ENCODE measurements at regions not wholly inside any gene's neighbourhood (a gene's known extent, or its start where the extent isn't known, plus 50 kb on each side); places are given as distances from the start of the nearest gene placed in this dataset.

GRCh38 chr4:96744676-96745075, 904.8 kb downstream of the PDHA2 start (continued):
- TF ChIP-seq ZNF462 (CRISPR knock-in tag; IDR thresholded peaks at IDR 0.05) (no peak), ZNF114 (CRISPR knock-in tag; IDR thresholded peaks at IDR 0.05) (no peak)

DNA sequence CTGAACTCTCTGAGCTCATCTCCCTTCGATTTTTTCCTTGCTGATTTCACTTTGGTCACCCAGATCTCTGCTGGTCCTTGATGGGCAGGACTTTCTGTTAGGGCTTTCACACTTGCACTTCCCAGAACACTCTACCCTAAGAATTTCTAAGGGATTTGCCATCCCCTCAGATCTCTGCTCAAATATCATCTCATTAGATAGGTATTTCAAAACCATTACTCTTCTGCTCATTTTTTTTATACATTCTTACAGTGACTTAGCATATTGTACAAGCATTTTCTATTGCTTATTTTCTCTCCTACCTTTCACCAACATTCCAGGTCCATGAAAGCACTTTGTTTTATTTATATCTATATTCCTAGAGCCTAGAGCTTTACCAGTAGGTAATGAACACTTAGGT, 913.3 kb downstream of the PDHA2 start:
- Histone ChIP-seq H3K4me3 (no peak overlapping the region), H3K4me1 (ENCODE audit: insufficient read depth) (no peaks in the 10 kb centered on the region), H3K79me2 (replicated peaks; ENCODE audit: insufficient read depth) (no peaks in the 10 kb centered on the region), H3K36me3 (ENCODE audit: insufficient read depth) (no peaks in the 10 kb centered on the region), H3K9me2 (ENCODE audit: insufficient read depth) (no peaks in the 10 kb centered on the region; the same call in 1 of the 2 replicates), H3K4me2 (no peak overlapping the region), H3K27me3 (ENCODE audit: insufficient read depth) (no peaks in the 10 kb centered on the region), H3K27ac (ENCODE audit: low read depth) (no peak overlapping the region), H2AFZ (no peak overlapping the region), H4K20me1 (replicated peaks; ENCODE audit: insufficient read depth) (no peaks in the 10 kb centered on the region), H3F3A (replicated peaks; ENCODE audit: low read depth) (no peaks in the 10 kb centered on the region)
- Mint-ChIP-seq H3K4me3 (no peak overlapping the region), H3K4me1 (peaks cover 2% of the 10 kb centered on the region; the same call in 1 of the 3 replicates), H3K27ac (no peak overlapping the region), H3K27me3 (ENCODE audit: insufficient read depth, low read depth, poor library complexity) (no peaks in the 10 kb centered on the region), H3K9me3 (peaks cover 20% of the 10 kb centered on the region), H3K36me3 (ENCODE audit: low read depth) (peaks cover 21% of the 10 kb centered on the region)
- DNase-seq (ENCODE audit: low spot score), result no peak
- no peak for ATAC-seq
- TF ChIP-seq ZNF114 (CRISPR knock-in tag; IDR thresholded peaks at IDR 0.05) (no peak), NANOG (IDR thresholded peaks at IDR 0.05; ENCODE audit: borderline replicate concordance) (no peak), JUNB (IDR thresholded peaks at IDR 0.05; ENCODE audit: unreplicated experiment) (no peak), STAT1 (IDR thresholded peaks at IDR 0.05; ENCODE audit: unreplicated experiment) (no peak), POLR2AphosphoS5 (IDR thresholded peaks at IDR 0.05; ENCODE audit: low read depth) (no peak)
- TF ChIP-seq, protein P1, sequence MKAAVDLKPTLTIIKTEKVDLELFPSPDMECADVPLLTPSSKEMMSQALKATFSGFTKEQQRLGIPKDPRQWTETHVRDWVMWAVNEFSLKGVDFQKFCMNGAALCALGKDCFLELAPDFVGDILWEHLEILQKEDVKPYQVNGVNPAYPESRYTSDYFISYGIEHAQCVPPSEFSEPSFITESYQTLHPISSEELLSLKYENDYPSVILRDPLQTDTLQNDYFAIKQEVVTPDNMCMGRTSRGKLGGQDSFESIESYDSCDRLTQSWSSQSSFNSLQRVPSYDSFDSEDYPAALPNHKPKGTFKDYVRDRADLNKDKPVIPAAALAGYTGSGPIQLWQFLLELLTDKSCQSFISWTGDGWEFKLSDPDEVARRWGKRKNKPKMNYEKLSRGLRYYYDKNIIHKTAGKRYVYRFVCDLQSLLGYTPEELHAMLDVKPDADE (IDR thresholded peaks at IDR 0.05), result no peak
- TF ChIP-seq, protein P2, sequence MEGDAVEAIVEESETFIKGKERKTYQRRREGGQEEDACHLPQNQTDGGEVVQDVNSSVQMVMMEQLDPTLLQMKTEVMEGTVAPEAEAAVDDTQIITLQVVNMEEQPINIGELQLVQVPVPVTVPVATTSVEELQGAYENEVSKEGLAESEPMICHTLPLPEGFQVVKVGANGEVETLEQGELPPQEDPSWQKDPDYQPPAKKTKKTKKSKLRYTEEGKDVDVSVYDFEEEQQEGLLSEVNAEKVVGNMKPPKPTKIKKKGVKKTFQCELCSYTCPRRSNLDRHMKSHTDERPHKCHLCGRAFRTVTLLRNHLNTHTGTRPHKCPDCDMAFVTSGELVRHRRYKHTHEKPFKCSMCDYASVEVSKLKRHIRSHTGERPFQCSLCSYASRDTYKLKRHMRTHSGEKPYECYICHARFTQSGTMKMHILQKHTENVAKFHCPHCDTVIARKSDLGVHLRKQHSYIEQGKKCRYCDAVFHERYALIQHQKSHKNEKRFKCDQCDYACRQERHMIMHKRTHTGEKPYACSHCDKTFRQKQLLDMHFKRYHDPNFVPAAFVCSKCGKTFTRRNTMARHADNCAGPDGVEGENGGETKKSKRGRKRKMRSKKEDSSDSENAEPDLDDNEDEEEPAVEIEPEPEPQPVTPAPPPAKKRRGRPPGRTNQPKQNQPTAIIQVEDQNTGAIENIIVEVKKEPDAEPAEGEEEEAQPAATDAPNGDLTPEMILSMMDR (conservative IDR thresholded peaks at IDR 0.05; ENCODE audit: low read depth in 2 of 2), result no peak

All from GM23338 (cell line).